Endodermal cell (in vitro differentiated cells): ENCODE measurements at regions not wholly inside any gene's neighbourhood (a gene's known extent, or its start where the extent isn't known, plus 50 kb on each side); places are given as distances from the start of the nearest gene placed in this dataset.

Source experiments
- DNase-seq: peaks from one replicate; pipeline ENCODE4 v3.0.0-alpha.2; 2017
- H3K27ac ChIP-seq: 2 replicates; pipeline ENCODE4 v1.5.1; 2013; ENCODE audit warnings: mild to moderate bottlenecking, low read depth, low read length, moderate library complexity
- H3K27me3 ChIP-seq: 2 replicates; pipeline ENCODE4 v1.6.1; 2013; ENCODE audit warnings: mild to moderate bottlenecking, low read length, moderate library complexity; ENCODE audit not compliant: insufficient read depth, control insufficient read depth, poor library complexity, severe bottlenecking
- H3K36me3 ChIP-seq: 2 replicates; pipeline ENCODE4 v1.7.0; 2013; ENCODE audit warnings: mild to moderate bottlenecking, low read length, moderate library complexity; ENCODE audit not compliant: control insufficient read depth, insufficient read depth
- H3K4me1 ChIP-seq: one replicate; pipeline ENCODE4 v1.7.0; 2013; ENCODE audit warnings: low read length; ENCODE audit not compliant: control insufficient read depth, insufficient read depth
- H3K4me3 ChIP-seq: 2 replicates; pipeline ENCODE4 v1.5.1; 2013; ENCODE audit warnings: mild to moderate bottlenecking, low read length, moderate library complexity
- H3K9ac ChIP-seq: 2 replicates; pipeline ENCODE4 v1.6.1; 2013; ENCODE audit warnings: mild to moderate bottlenecking, low read length, moderate library complexity; ENCODE audit not compliant: poor library complexity, severe bottlenecking; ENCODE audit errors: extremely low read depth
- H3K9me3 ChIP-seq: 2 replicates; pipeline ENCODE4 v1.6.1; 2013; ENCODE audit warnings: mild to moderate bottlenecking, low read length, moderate library complexity; ENCODE audit not compliant: control insufficient read depth
- H3K27ac Mint-ChIP-seq: 2 replicates; pipeline ENCODE4 v1.8.0; 2020; ENCODE audit warnings: mixed read lengths
- H3K27me3 Mint-ChIP-seq: 2 replicates; pipeline ENCODE4 v1.8.0; 2021; ENCODE audit warnings: mild to moderate bottlenecking, mixed read lengths; ENCODE audit not compliant: insufficient read depth
- H3K36me3 Mint-ChIP-seq: 2 replicates; pipeline ENCODE4 v1.8.0; 2020; ENCODE audit warnings: low read depth, mixed read lengths
- H3K4me1 Mint-ChIP-seq: 2 replicates; pipeline ENCODE4 v1.8.0; 2020; ENCODE audit warnings: mixed read lengths
- H3K4me3 Mint-ChIP-seq: 2 replicates; pipeline ENCODE4 v1.8.0; 2020; ENCODE audit warnings: mild to moderate bottlenecking, moderate library complexity, mixed read lengths
- H3K9me3 Mint-ChIP-seq: 2 replicates; pipeline ENCODE4 v1.8.0; 2020; ENCODE audit warnings: mild to moderate bottlenecking, mixed read lengths
- CTCF ChIP-seq: fragments of 200-600 bp; sonication (generic); conservative IDR thresholded peaks from 2 replicates; pipeline ENCODE4 v1.5.0; 2021; ENCODE audit warnings: antibody characterized with exemption, mild to moderate bottlenecking
- WGBS, 2 experiments: methylation state at CpG; one replicate each; pipeline versions ENCODE4 v1.1.5 to v1.1.7; 2013; ENCODE audit warnings: missing lambda C conversion rate in 2 of 2, mixed read lengths in 1 of 2; ENCODE audit not compliant: insufficient coverage in 1 of 2, insufficient read length in 1 of 2; 5-methylcytosine and 5-hydroxymethylcytosine counted together

DNA sequence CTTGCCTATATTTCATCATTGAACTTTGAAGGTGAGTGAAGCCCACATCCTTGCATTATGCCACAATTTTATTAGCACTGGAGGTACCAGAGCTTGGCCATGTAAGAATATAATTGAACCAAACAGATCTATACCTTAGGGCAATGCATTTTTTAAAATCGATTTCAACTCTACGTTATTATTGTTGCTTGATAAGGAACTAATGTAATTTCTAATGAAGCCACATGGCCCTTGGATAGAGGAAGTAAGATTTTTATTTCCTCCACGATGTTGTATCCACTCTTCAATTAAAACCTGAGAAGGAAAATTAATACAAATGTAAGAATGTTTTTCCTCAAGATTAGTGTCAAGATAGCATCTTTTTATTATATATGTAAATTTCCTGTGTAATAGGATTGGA lies 370.0 kb upstream of the EEF2KMT start:
- H3K4me1 Mint-ChIP-seq, result peaks cover 7% of the 10 kb centered on the region
- H3K4me3 Mint-ChIP-seq, result no peak overlapping the region
- peaks cover 2% of the 10 kb centered on the region for H3K9me3 Mint-ChIP-seq
- Histone ChIP-seq H3K27ac (no peak overlapping the region), H3K4me3 (no peak overlapping the region), H3K9ac (no peak overlapping the region), H3K9me3 (no peaks in the 10 kb centered on the region), H3K4me1 (peaks cover 3% of the 10 kb centered on the region), H3K36me3 (no peaks in the 10 kb centered on the region), H3K27me3 (peaks cover 18% of the 10 kb centered on the region)
- no peaks in the 10 kb centered on the region for H3K36me3 Mint-ChIP-seq
- no peak overlapping the region for H3K27ac Mint-ChIP-seq
- WGBS, 2 experiments, result 89% methylated on average over 3 of the region's 3 CpGs; no CpG with 5 or more reads in 1 of the 2 experiments
- H3K27me3 Mint-ChIP-seq, result peaks cover 54% of the 10 kb centered on the region
- TF ChIP-seq CTCF, result no peak
- DNase-seq, result no peak

- peak; percentile 80 for DNase-seq
- TF ChIP-seq CTCF, result peak; percentile 69
- H3K4me1 Mint-ChIP-seq, result no peaks in the 10 kb centered on the region
- Histone ChIP-seq H3K9ac (no peak overlapping the region), H3K27ac (no peak overlapping the region), H3K27me3 (peaks cover 9% of the 10 kb centered on the region), H3K4me1 (no peaks in the 10 kb centered on the region), H3K36me3 (no peaks in the 10 kb centered on the region), H3K4me3 (no peak overlapping the region), H3K9me3 (no peaks in the 10 kb centered on the region)
- H3K9me3 Mint-ChIP-seq, result peaks cover 2% of the 10 kb centered on the region
- no peak overlapping the region for H3K27ac Mint-ChIP-seq
- H3K4me3 Mint-ChIP-seq, result no peak overlapping the region
- no peaks in the 10 kb centered on the region for H3K36me3 Mint-ChIP-seq
- peaks cover 45% of the 10 kb centered on the region for H3K27me3 Mint-ChIP-seq
- 38 to 72% methylated on average over 1 to 2 of the region's 2 CpGs for WGBS, 2 experiments
Measured at GRCh38 chr16:5466551-5466950, 369.0 kb upstream of the EEF2KMT start.

DNA sequence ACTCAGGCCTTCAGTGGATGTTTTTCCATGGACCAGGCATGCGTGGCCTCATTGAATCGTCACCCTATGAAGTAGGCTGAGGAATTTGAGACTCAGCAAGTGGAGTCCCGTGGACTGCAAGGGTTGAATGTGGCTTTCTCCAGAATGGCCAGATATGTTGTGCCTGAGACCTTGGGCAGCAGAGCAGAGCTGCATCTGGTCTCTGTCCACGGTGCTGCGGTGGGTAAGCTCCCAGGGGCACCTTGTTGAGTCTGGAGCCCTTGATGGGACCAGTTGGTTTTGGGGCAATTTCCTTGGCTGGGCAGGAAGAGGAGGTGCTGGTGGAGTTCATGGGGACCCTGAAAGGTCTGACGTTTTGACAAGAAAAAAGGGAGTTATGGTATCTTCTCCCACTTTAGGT lies 368.1 kb upstream of the EEF2KMT start:
- H3K36me3 Mint-ChIP-seq, result no peaks in the 10 kb centered on the region
- H3K36me3 ChIP-seq, result no peaks in the 10 kb centered on the region
- H3K4me1 ChIP-seq, result no peaks in the 10 kb centered on the region
- no peaks in the 10 kb centered on the region for H3K4me1 Mint-ChIP-seq
- H3K27ac ChIP-seq, result no peak overlapping the region
- peaks cover 2% of the 10 kb centered on the region for H3K9me3 Mint-ChIP-seq
- TF ChIP-seq CTCF, result no peak
- peaks cover 42% of the 10 kb centered on the region for H3K27me3 Mint-ChIP-seq
- H3K4me3 Mint-ChIP-seq, result no peak overlapping the region
- no peak overlapping the region for H3K27ac Mint-ChIP-seq
- no peak overlapping the region for H3K4me3 ChIP-seq
- H3K9ac ChIP-seq, result no peak overlapping the region
- 88 to 89% methylated on average over 6 of the region's 6 CpGs for WGBS, 2 experiments
- no peaks in the 10 kb centered on the region for H3K9me3 ChIP-seq
- no peak for DNase-seq
- peaks cover 6% of the 10 kb centered on the region for H3K27me3 ChIP-seq
